Left ventricle myocardium inferior (tissue), 1 donor: ENCODE measurements at regions not wholly inside any gene's neighbourhood (a gene's known extent, or its start where the extent isn't known, plus 50 kb on each side); places are given as distances from the start of the nearest gene placed in this dataset.
"Not testable (repeated sequence)": the region's sequence is repeated elsewhere in the genome, so short reads cannot be mapped to it uniquely, and the experiment has no call there.

ENCODE experiments used
- DNase-seq: peaks from one replicate; pipeline ENCODE4 v3.0.0-alpha.2; 2020
- H3K27ac ChIP-seq: fragments of 200-600 bp; replicated peaks from 2 replicates; pipeline ENCODE4 v1.8.0; 2021
- H3K27me3 ChIP-seq: fragments of 200-600 bp; 2 replicates; pipeline ENCODE4 v1.8.0; 2021; ENCODE audit warnings: low read depth
- H3K36me3 ChIP-seq: fragments of 200-600 bp; 2 replicates; pipeline ENCODE4 v1.8.0; 2021
- H3K4me1 ChIP-seq: fragments of 200-600 bp; 2 replicates; pipeline ENCODE4 v1.8.0; 2021
- H3K4me3 ChIP-seq: fragments of 200-600 bp; 2 replicates; pipeline ENCODE4 v1.8.0; 2021; ENCODE audit warnings: mild to moderate bottlenecking, moderate library complexity
- H3K9me3 ChIP-seq: fragments of 200-600 bp; replicated peaks from 2 replicates; pipeline ENCODE4 v1.8.0; 2021
- intact Hi-C: fragments of 100-400 bp; cut with micrococcal nuclease; formaldehyde crosslinking; loops from one replicate; pipeline ENCODE4 v1.11.0; 2022
- donor health status: DM: no; HTN: yes; CAD: no; lungs with severe emphysema.

GRCh38 chr10:38430242-38430641 lies 336.1 kb downstream of the ZNF37A start:
- H3K9me3 ChIP-seq, DNase-seq, H3K36me3 ChIP-seq, H3K27ac ChIP-seq, H3K4me1 ChIP-seq, H3K27me3 ChIP-seq, intact Hi-C loops, H3K4me3 ChIP-seq: not testable (repeated sequence)

GRCh38 chr10:38437359-38437758 lies 343.2 kb downstream of the ZNF37A start:
- H3K4me1 ChIP-seq, H3K27ac ChIP-seq, H3K27me3 ChIP-seq, DNase-seq, H3K4me3 ChIP-seq, intact Hi-C loops, H3K36me3 ChIP-seq, H3K9me3 ChIP-seq: not testable (repeated sequence)

GRCh38 chr10:38448614-38449355 lies 354.6 kb downstream of the ZNF37A start:
- H3K27ac ChIP-seq, H3K4me3 ChIP-seq, H3K36me3 ChIP-seq, H3K4me1 ChIP-seq, H3K9me3 ChIP-seq, intact Hi-C loops, H3K27me3 ChIP-seq, DNase-seq: not testable (repeated sequence)

GRCh38 chr10:38449618-38450017 lies 355.5 kb downstream of the ZNF37A start:
- intact Hi-C loops, H3K4me3 ChIP-seq, H3K9me3 ChIP-seq, DNase-seq, H3K4me1 ChIP-seq, H3K27me3 ChIP-seq, H3K36me3 ChIP-seq, H3K27ac ChIP-seq: not testable (repeated sequence)

GRCh38 chr10:38450372-38451057 lies 356.4 kb downstream of the ZNF37A start:
- intact Hi-C loops, H3K4me3 ChIP-seq, DNase-seq, H3K36me3 ChIP-seq, H3K27me3 ChIP-seq, H3K4me1 ChIP-seq, H3K27ac ChIP-seq, H3K9me3 ChIP-seq: not testable (repeated sequence)

GRCh38 chr10:38451306-38451967 lies 357.3 kb downstream of the ZNF37A start:
- H3K27me3 ChIP-seq, H3K4me3 ChIP-seq, H3K9me3 ChIP-seq, DNase-seq, H3K27ac ChIP-seq, H3K4me1 ChIP-seq, H3K36me3 ChIP-seq, intact Hi-C loops: not testable (repeated sequence)
